ENCODE measurements at regions not wholly inside any gene's neighbourhood (a gene's known extent, or its start where the extent isn't known, plus 50 kb on each side); places are given as distances from the start of the nearest gene placed in this dataset.

- intact Hi-C loops (cut with DNase I; ENCODE audit: low total_unique reads), result no loop called here
These were observed 559.0 kb downstream of the TBC1D4 start for GRCh38 chr13:74922963-74923362.

GRCh38 chr13:74921326-74921725, 560.6 kb downstream of the TBC1D4 start:
- no peak for DNase-seq (ENCODE audit: low spot score in 2 of 2)
- H3K4me3 ChIP-seq, result no peak overlapping the region
- TF ChIP-seq POLR2A (IDR thresholded peaks at IDR 0.05) (no peak), CTCF (IDR thresholded peaks at IDR 0.05) (no peak), POLR2AphosphoS5 (IDR thresholded peaks at IDR 0.05) (no peak)
- no peaks in the 10 kb centered on the region for H3K4me1 ChIP-seq
- intact Hi-C loops (cut with DNase I; ENCODE audit: low total_unique reads), result no loop called here
- no peak overlapping the region for H3K27ac ChIP-seq
- no peaks in the 10 kb centered on the region for H3K27me3 ChIP-seq
- H3K36me3 ChIP-seq, result no peaks in the 10 kb centered on the region
- H3K9me3 ChIP-seq, result peaks cover 0 to 7% of the 10 kb centered on the region in 2 donors

More at GRCh38 chr13:74922963-74923362, 559.0 kb downstream of the TBC1D4 start:
- H3K27ac ChIP-seq, result no peak overlapping the region
- no peak overlapping the region for H3K4me3 ChIP-seq
- no peaks in the 10 kb centered on the region for H3K4me1 ChIP-seq
- H3K27me3 ChIP-seq, result no peaks in the 10 kb centered on the region
- no peaks in the 10 kb centered on the region for H3K36me3 ChIP-seq
- H3K9me3 ChIP-seq, result peaks cover 0 to 13% of the 10 kb centered on the region in 2 donors
- TF ChIP-seq CTCF (IDR thresholded peaks at IDR 0.05) (no peak), POLR2AphosphoS5 (IDR thresholded peaks at IDR 0.05) (no peak), POLR2A (IDR thresholded peaks at IDR 0.05) (no peak)
- no peak for DNase-seq (ENCODE audit: low spot score in 2 of 2)

- H3K27ac ChIP-seq, result no peak overlapping the region
- H3K27me3 ChIP-seq, result no peaks in the 10 kb centered on the region
- intact Hi-C loops (cut with DNase I; ENCODE audit: low total_unique reads), result no loop called here
- TF ChIP-seq POLR2AphosphoS5 (IDR thresholded peaks at IDR 0.05) (no peak), CTCF (IDR thresholded peaks at IDR 0.05) (no peak), POLR2A (IDR thresholded peaks at IDR 0.05) (no peak)
- H3K9me3 ChIP-seq, result peaks cover 0 to 7% of the 10 kb centered on the region in 2 donors
- no peak overlapping the region for H3K4me3 ChIP-seq
- no peak for DNase-seq (ENCODE audit: low spot score in 2 of 2)
- H3K4me1 ChIP-seq, result no peaks in the 10 kb centered on the region
- H3K36me3 ChIP-seq, result no peaks in the 10 kb centered on the region
These were observed 561.0 kb downstream of the TBC1D4 start for GRCh38 chr13:74920920-74921319.

GRCh38 chr13:74920361-74920760, 561.6 kb downstream of the TBC1D4 start:
- peaks cover 0 to 7% of the 10 kb centered on the region in 2 donors for H3K9me3 ChIP-seq
- no peaks in the 10 kb centered on the region for H3K27me3 ChIP-seq
- no peaks in the 10 kb centered on the region for H3K4me1 ChIP-seq
- no peaks in the 10 kb centered on the region for H3K36me3 ChIP-seq
- DNase-seq (ENCODE audit: low spot score in 2 of 2), result no peak
- no peak overlapping the region for H3K4me3 ChIP-seq
- H3K27ac ChIP-seq, result no peak overlapping the region
- intact Hi-C loops (cut with DNase I; ENCODE audit: low total_unique reads), result no loop called here
- TF ChIP-seq POLR2AphosphoS5 (IDR thresholded peaks at IDR 0.05) (no peak), CTCF (IDR thresholded peaks at IDR 0.05) (no peak), POLR2A (IDR thresholded peaks at IDR 0.05) (no peak)

GRCh38 chr13:74919914-74920313, 562.1 kb downstream of the TBC1D4 start:
- Histone ChIP-seq H3K36me3 (no peaks in the 10 kb centered on the region), H3K4me3 (no peak overlapping the region), H3K27me3 (no peaks in the 10 kb centered on the region), H3K27ac (no peak overlapping the region), H3K9me3 (peaks cover 0 to 7% of the 10 kb centered on the region in 2 donors), H3K4me1 (no peaks in the 10 kb centered on the region)
- intact Hi-C loops (cut with DNase I; ENCODE audit: low total_unique reads), result no loop called here
- no peak for DNase-seq (ENCODE audit: low spot score in 2 of 2)
- no peak for TF ChIP-seq CTCF (IDR thresholded peaks at IDR 0.05)
- TF ChIP-seq POLR2A (IDR thresholded peaks at IDR 0.05), result no peak
- no peak for TF ChIP-seq POLR2AphosphoS5 (IDR thresholded peaks at IDR 0.05)

Measured in breast epithelium (tissue), 4 donors.